OCI-LY7 (cell line): ENCODE measurements at regions not wholly inside any gene's neighbourhood (a gene's known extent, or its start where the extent isn't known, plus 50 kb on each side); places are given as distances from the start of the nearest gene placed in this dataset.

Experiments used
- BruUV-seq: library from RNA; stranded (reverse); fragments of 400-500 nt; replicated peaks from 2 replicates; lab custom pipeline; 2021; lab: Mats Ljungman, UMichigan
- CTCF ChIA-PET: fragments of 300-600 bp; sonication (Branson Sonifier 250); formaldehyde crosslinking; loops from one replicate; lab custom pipeline; 2022; ENCODE audit warnings: antibody characterized with exemption; ENCODE audit not compliant: unreplicated experiment; lab: Charles Lee
- POLR2A ChIA-PET: fragments of 300-600 bp; sonication (Branson Sonifier 250); formaldehyde crosslinking; loops from one replicate; lab custom pipeline; 2022; ENCODE audit warnings: antibody characterized with exemption; lab: Charles Lee
- DNase-seq: peaks from one replicate; pipeline ENCODE4 v3.0.0-alpha.2; 2015; ENCODE audit warnings: low spot score
- H2AFZ ChIP-seq: fragments of 200-600 bp; sonication (generic), shearing (Covaris generic); 2 replicates; pipeline ENCODE4 v1.6.1; 2014; ENCODE audit warnings: mild to moderate bottlenecking, antibody characterized with exemption, low read length, moderate library complexity
- H3K27ac ChIP-seq: fragments of 200-600 bp; sonication (generic); 2 replicates; pipeline ENCODE4 v1.5.1; 2014; ENCODE audit warnings: mixed run types, low read depth, mild to moderate bottlenecking, moderate library complexity, low read length, inconsistent platforms; ENCODE audit not compliant: poor library complexity, severe bottlenecking
- H3K36me3 ChIP-seq: fragments of 200-600 bp; sonication (generic); 2 replicates; pipeline ENCODE4 v1.6.1; 2014; ENCODE audit warnings: mild to moderate bottlenecking, antibody characterized with exemption, low read length, moderate library complexity, mixed read lengths; ENCODE audit not compliant: insufficient read depth
- H3K4me1 ChIP-seq: fragments of 200-600 bp; sonication (generic); 2 replicates; pipeline ENCODE4 v1.5.1; 2014; ENCODE audit warnings: mild to moderate bottlenecking, low read length; ENCODE audit not compliant: insufficient read depth, poor library complexity, severe bottlenecking
- H3K4me2 ChIP-seq: fragments of 200-600 bp; sonication (generic); 2 replicates; pipeline ENCODE4 v1.6.1; 2014; ENCODE audit warnings: mild to moderate bottlenecking, low read length
- H3K4me3 ChIP-seq: fragments of 200-600 bp; sonication (generic); 2 replicates; pipeline ENCODE4 v1.5.1; 2014; ENCODE audit warnings: mild to moderate bottlenecking, low read depth, low read length; ENCODE audit not compliant: poor library complexity, severe bottlenecking
- H3K79me2 ChIP-seq: fragments of 200-600 bp; sonication (generic); 2 replicates; pipeline ENCODE4 v1.6.1; 2016; ENCODE audit warnings: low read depth, mild to moderate bottlenecking, low read length, moderate library complexity, mixed read lengths; ENCODE audit not compliant: insufficient read depth
- H3K9me2 ChIP-seq: fragments of 200-600 bp; sonication (generic); 2 replicates; pipeline ENCODE4 v1.6.1; 2016; ENCODE audit warnings: mild to moderate bottlenecking, low read length, mixed read lengths; ENCODE audit not compliant: insufficient read depth
- H3K9me3 ChIP-seq: fragments of 200-600 bp; sonication (generic); 2 replicates; pipeline ENCODE4 v1.6.1; 2014; ENCODE audit warnings: mild to moderate bottlenecking, mixed run types, low read length, mixed read lengths
- H4K20me1 ChIP-seq: fragments of 200-600 bp; sonication (generic); 2 replicates; pipeline ENCODE4 v1.6.1; 2014; ENCODE audit warnings: mild to moderate bottlenecking, antibody characterized with exemption, low read length, moderate library complexity, mixed read lengths; ENCODE audit not compliant: insufficient read depth
- CTCF ChIP-seq: fragments of 200-600 bp; sonication (generic); conservative IDR thresholded peaks from 2 replicates; pipeline ENCODE4 v1.5.1; 2014; ENCODE audit warnings: mild to moderate bottlenecking, antibody characterized with exemption, low read length, moderate library complexity, mixed read lengths
- EZH2phosphoT487 ChIP-seq: fragments of 200-600 bp; sonication (generic); IDR thresholded peaks from 2 replicates; pipeline ENCODE4 v1.6.1; 2018; ENCODE audit warnings: low read depth, borderline replicate concordance, mild to moderate bottlenecking, mixed run types, antibody characterized with exemption, low read length, moderate library complexity, mixed read lengths
- intact Hi-C: fragments of 100-400 bp; cut with micrococcal nuclease; formaldehyde crosslinking; loops from one replicate; pipeline ENCODE4 v1.10.0; 2022; ENCODE audit not compliant: unreplicated experiment

DNA sequence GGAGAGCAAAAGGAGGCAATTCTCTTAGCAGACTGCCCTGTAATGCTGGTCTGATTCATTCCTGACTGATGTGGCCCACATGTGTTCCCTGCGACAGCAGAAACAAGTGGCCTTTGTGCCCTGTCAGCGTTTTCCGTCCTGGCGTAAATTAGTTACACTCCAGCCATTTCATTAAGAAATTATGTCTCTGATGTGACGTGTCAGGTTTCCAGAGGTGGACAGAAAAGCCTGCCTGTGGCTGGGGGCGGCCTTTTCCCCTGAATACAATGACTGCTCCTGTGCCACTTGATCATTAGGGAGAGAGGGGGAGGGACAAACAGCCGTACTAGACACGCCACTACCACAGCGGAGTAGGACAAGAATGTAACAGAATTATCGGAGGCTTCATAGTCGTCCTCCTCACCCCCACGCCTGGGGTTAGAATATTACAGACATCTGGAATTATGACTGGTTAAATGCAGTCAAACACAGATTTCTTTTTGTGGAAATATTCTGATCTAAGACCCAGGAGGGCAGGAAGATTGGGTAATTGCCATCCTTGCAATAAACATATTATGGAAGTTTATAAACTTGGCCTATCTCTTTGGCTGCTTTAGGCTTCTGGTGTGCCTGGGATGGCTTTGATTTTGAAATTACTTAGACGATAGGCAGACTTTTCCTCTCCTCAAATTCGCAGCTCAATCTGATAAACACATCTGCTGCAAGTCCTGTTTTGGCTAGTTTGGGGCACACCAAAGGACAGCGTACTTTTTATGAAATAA, 146.2 kb upstream of the BCOR start:
- Histone ChIP-seq H3K4me1 (no peaks in the 10 kb centered on the region), H4K20me1 (no peaks in the 10 kb centered on the region), H3K79me2 (no peaks in the 10 kb centered on the region), H3K4me3 (no peak overlapping the region), H3K9me2 (no peaks in the 10 kb centered on the region), H3K27ac (no peak overlapping the region), H3K9me3 (no peaks in the 10 kb centered on the region), H3K4me2 (no peak overlapping the region), H2AFZ (no peak overlapping the region), H3K36me3 (no peaks in the 10 kb centered on the region)
- BruUV-seq = no TSS peak
- intact Hi-C loops = no loop called here
- ChIA-PET POLR2A (no interaction called here), CTCF (no interaction called here)
- DNase-seq = no peak
- TF ChIP-seq CTCF (no peak), EZH2phosphoT487 (no peak)

GRCh38 chrX:40240844-40241243, 143.1 kb upstream of the BCOR start:
- ChIA-PET CTCF (no interaction called here), POLR2A (no interaction called here)
- BruUV-seq = no TSS peak
- intact Hi-C loops = no loop called here
- no peak overlapping the region for H3K27ac ChIP-seq
- H2AFZ ChIP-seq = no peak overlapping the region
- DNase-seq = no peak
- no peaks in the 10 kb centered on the region for H3K36me3 ChIP-seq
- no peaks in the 10 kb centered on the region for H3K9me3 ChIP-seq
- no peak overlapping the region for H3K4me2 ChIP-seq
- H3K4me3 ChIP-seq = no peak overlapping the region
- peaks cover 3% of the 10 kb centered on the region for H3K4me1 ChIP-seq
- no peaks in the 10 kb centered on the region for H3K79me2 ChIP-seq
- H4K20me1 ChIP-seq = no peaks in the 10 kb centered on the region
- TF ChIP-seq CTCF (no peak), EZH2phosphoT487 (no peak)
- no peaks in the 10 kb centered on the region for H3K9me2 ChIP-seq

- Histone ChIP-seq H2AFZ (0 out of 2 replicates have a peak overlapping the region, but pooled peaks have one; percentile 19), H3K27ac (no peak overlapping the region), H3K79me2 (no peaks in the 10 kb centered on the region), H3K36me3 (no peaks in the 10 kb centered on the region), H3K4me2 (0 out of 2 replicates have a peak overlapping the region, but pooled peaks have one; percentile 16), H3K4me3 (no peak overlapping the region), H4K20me1 (no peaks in the 10 kb centered on the region), H3K4me1 (peaks cover 3% of the 10 kb centered on the region), H3K9me2 (no peaks in the 10 kb centered on the region), H3K9me3 (no peaks in the 10 kb centered on the region)
- peak; percentile 10 for DNase-seq
- no peak for TF ChIP-seq EZH2phosphoT487
- TF ChIP-seq CTCF = no peak
- ChIA-PET CTCF (no interaction called here), POLR2A (no interaction called here)
- BruUV-seq = no TSS peak
- intact Hi-C loops = no loop called here
Observed at GRCh38 chrX:40237731-40238178, 140.0 kb upstream of the BCOR start.
